GM23248 (cell line): ENCODE measurements at regions not wholly inside any gene's neighbourhood (a gene's known extent, or its start where the extent isn't known, plus 50 kb on each side); places are given as distances from the start of the nearest gene placed in this dataset.
A peak's percentile ranks its signal among the peaks of the same experiment; 100 is the strongest.

ENCODE experiments used
- DNase-seq: peaks from one replicate; pipeline ENCODE4 v3.0.0-alpha.2; 2015
- H2AFZ ChIP-seq: fragments of 200-600 bp; sonication (generic); 2 replicates; pipeline ENCODE4 v1.6.1; 2016; ENCODE audit warnings: antibody characterized with exemption
- H3F3A ChIP-seq: fragments of 200-600 bp; sonication (generic); 2 replicates; pipeline ENCODE4 v1.6.1; 2016; ENCODE audit warnings: mild to moderate bottlenecking, antibody characterized with exemption, mixed run types; ENCODE audit not compliant: insufficient read depth
- H3K27ac ChIP-seq: fragments of 200-600 bp; sonication (generic); 2 replicates; pipeline ENCODE4 v1.5.1; 2016; ENCODE audit warnings: mild to moderate bottlenecking
- H3K27me3 ChIP-seq: fragments of 200-600 bp; sonication (generic); replicated peaks from 2 replicates; pipeline ENCODE4 v1.6.1; 2016; ENCODE audit warnings: mild to moderate bottlenecking; ENCODE audit not compliant: insufficient read depth
- H3K36me3 ChIP-seq: fragments of 200-600 bp; sonication (generic); 2 replicates; pipeline ENCODE4 v1.6.1; 2016; ENCODE audit warnings: low read depth, mild to moderate bottlenecking
- H3K4me1 ChIP-seq: fragments of 200-600 bp; sonication (generic); 2 replicates; pipeline ENCODE4 v1.6.1; 2016; ENCODE audit warnings: mild to moderate bottlenecking; ENCODE audit not compliant: insufficient read depth
- H3K4me2 ChIP-seq: fragments of 200-600 bp; sonication (generic); one replicate; pipeline ENCODE4 v1.6.1; 2016; ENCODE audit warnings: mild to moderate bottlenecking; ENCODE audit not compliant: unreplicated experiment
- H3K4me3 ChIP-seq: fragments of 200-600 bp; sonication (generic); 2 replicates; pipeline ENCODE4 v1.5.1; 2016; ENCODE audit warnings: mild to moderate bottlenecking
- H3K79me2 ChIP-seq: fragments of 200-600 bp; sonication (generic); 2 replicates; pipeline ENCODE4 v1.6.1; 2016; ENCODE audit warnings: mild to moderate bottlenecking; ENCODE audit not compliant: insufficient read depth
- H3K9ac ChIP-seq: fragments of 200-600 bp; sonication (generic); 2 replicates; pipeline ENCODE4 v1.6.1; 2016; ENCODE audit warnings: mild to moderate bottlenecking
- H3K9me2 ChIP-seq: fragments of 200-600 bp; sonication (generic); 2 replicates; pipeline ENCODE4 v1.6.1; 2016; ENCODE audit warnings: mixed run types, mild to moderate bottlenecking, moderate library complexity; ENCODE audit not compliant: insufficient read depth
- H3K9me3 ChIP-seq: fragments of 200-600 bp; sonication (generic); one replicate; pipeline ENCODE4 v1.6.1; 2017; ENCODE audit warnings: low read depth
- H4K20me1 ChIP-seq: fragments of 200-600 bp; sonication (generic); 2 replicates; pipeline ENCODE4 v1.6.0; 2016; ENCODE audit not compliant: insufficient read depth
- EZH2 ChIP-seq: fragments of 200-600 bp; sonication (generic); IDR thresholded peaks from 2 replicates; pipeline ENCODE4 v1.6.1; 2018; ENCODE audit warnings: antibody characterized with exemption, mild to moderate bottlenecking; ENCODE audit not compliant: insufficient read depth, poor library complexity, severe bottlenecking
- EZH2phosphoT487 ChIP-seq: fragments of 200-600 bp; sonication (generic); IDR thresholded peaks from 2 replicates; pipeline ENCODE4 v1.6.1; 2018; ENCODE audit warnings: antibody characterized with exemption, moderate library complexity, mild to moderate bottlenecking, low read depth; ENCODE audit not compliant: insufficient read depth
- WGBS, 2 experiments: methylation state at CpG; one replicate each; pipeline ENCODE4 v1.1.6; 2015 to 2017; ENCODE audit warnings: low lambda C conversion rate in 2 of 2, low coverage in 1 of 2; ENCODE audit errors: missing lambda C conversion rate in 2 of 2; 5-methylcytosine and 5-hydroxymethylcytosine counted together
- in situ Hi-C: fragments of 300-500 bp; cut with MboI; formaldehyde crosslinking; loops from 2 replicates; pipeline ENCODE4 v1.15.0; 2020

GRCh38 chr9:88772575-88772974 is 218.7 kb upstream of the S1PR3 start:
- Histone ChIP-seq H3K4me3 (no peak overlapping the region), H3K27me3 (no peaks in the 10 kb centered on the region), H4K20me1 (no peaks in the 10 kb centered on the region), H3K79me2 (no peaks in the 10 kb centered on the region), H3K4me1 (peaks cover 62% of the 10 kb centered on the region), H3K9me2 (no peaks in the 10 kb centered on the region), H3K4me2 (no peak overlapping the region), H3F3A (peaks cover 38% of the 10 kb centered on the region), H2AFZ (no peak overlapping the region), H3K36me3 (no peaks in the 10 kb centered on the region), H3K27ac (no peak overlapping the region), H3K9me3 (no peaks in the 10 kb centered on the region), H3K9ac (no peak overlapping the region)
- in situ Hi-C loops = no loop called here
- WGBS, 2 experiments = 71 to 78% methylated on average over 3 of the region's 3 CpGs
- TF ChIP-seq EZH2 = no peak
- TF ChIP-seq EZH2phosphoT487 = no peak
- no peak for DNase-seq

DNA sequence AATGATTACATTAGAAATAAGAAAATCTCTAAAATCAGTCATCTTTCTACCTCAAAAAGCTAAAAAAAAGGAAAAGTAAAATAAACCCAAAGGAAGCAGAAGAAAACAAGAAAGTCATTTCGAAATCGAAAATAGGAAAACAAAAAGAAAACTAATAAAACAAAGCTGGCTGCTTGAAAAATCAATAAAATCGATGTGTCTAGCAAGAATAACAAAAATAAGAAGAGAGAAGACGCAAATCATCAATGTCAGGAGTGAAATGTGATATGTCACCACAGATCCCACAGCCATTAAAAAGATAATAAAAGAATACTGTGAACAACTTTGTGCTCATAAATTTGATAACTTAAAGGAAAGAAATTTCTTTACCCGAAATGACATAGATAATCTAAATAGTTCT is 218.1 kb upstream of the S1PR3 start:
- WGBS, 2 experiments = 88 to 89% methylated on average over 5 of the region's 5 CpGs
- H3K79me2 ChIP-seq = no peaks in the 10 kb centered on the region
- H3K27ac ChIP-seq = no peak overlapping the region
- H3K9ac ChIP-seq = no peak overlapping the region
- H3K9me2 ChIP-seq = no peaks in the 10 kb centered on the region
- in situ Hi-C loops = no loop called here
- H3K36me3 ChIP-seq = no peaks in the 10 kb centered on the region
- peak overlapping the region; percentile 1 for H3K4me2 ChIP-seq
- H3K4me3 ChIP-seq = no peak overlapping the region
- TF ChIP-seq EZH2phosphoT487 (no peak), EZH2 (no peak)
- no peaks in the 10 kb centered on the region for H4K20me1 ChIP-seq
- no peaks in the 10 kb centered on the region for H3K9me3 ChIP-seq
- peaks cover 32% of the 10 kb centered on the region for H3F3A ChIP-seq
- no peak for DNase-seq
- H2AFZ ChIP-seq = no peak overlapping the region
- no peaks in the 10 kb centered on the region for H3K27me3 ChIP-seq
- H3K4me1 ChIP-seq = peaks cover 61% of the 10 kb centered on the region

GRCh38 chr9:88773627-88774244 is 217.5 kb upstream of the S1PR3 start:
- Histone ChIP-seq H3K79me2 (no peaks in the 10 kb centered on the region), H3K27ac (peak overlapping the region; percentile 14; the same call in 1 of the 2 replicates), H3F3A (peaks cover 28% of the 10 kb centered on the region), H2AFZ (no peak overlapping the region), H3K36me3 (no peaks in the 10 kb centered on the region), H3K4me2 (peak overlapping the region; percentile 9), H3K4me3 (no peak overlapping the region), H3K9me3 (no peaks in the 10 kb centered on the region), H3K27me3 (no peaks in the 10 kb centered on the region), H4K20me1 (no peaks in the 10 kb centered on the region), H3K9me2 (no peaks in the 10 kb centered on the region), H3K4me1 (peaks cover 58% of the 10 kb centered on the region), H3K9ac (0 out of 2 replicates have a peak overlapping the region, but pooled peaks have one; percentile 2)
- 80 to 82% methylated on average over 4 of the region's 4 CpGs for WGBS, 2 experiments
- DNase-seq = peak; percentile 50
- TF ChIP-seq EZH2 (no peak), EZH2phosphoT487 (no peak)
- in situ Hi-C loops = no loop called here

- no peaks in the 10 kb centered on the region for H3K36me3 ChIP-seq
- no peaks in the 10 kb centered on the region for H4K20me1 ChIP-seq
- peak overlapping the region; percentile 79 for H3K27ac ChIP-seq
- TF ChIP-seq EZH2phosphoT487 (no peak), EZH2 (no peak)
- no peaks in the 10 kb centered on the region for H3K79me2 ChIP-seq
- no peaks in the 10 kb centered on the region for H3K9me3 ChIP-seq
- no peak overlapping the region for H3K4me3 ChIP-seq
- H3K9me2 ChIP-seq = no peaks in the 10 kb centered on the region
- peak; percentile 94 for DNase-seq
- peaks cover 28% of the 10 kb centered on the region for H3F3A ChIP-seq
- H2AFZ ChIP-seq = no peak overlapping the region
- peak overlapping the region; percentile 60 for H3K4me2 ChIP-seq
- 0% methylated on average over 1 of the region's 1 CpG for WGBS, 2 experiments
- H3K9ac ChIP-seq = peak overlapping the region; percentile 29; the same call in 1 of the 2 replicates
- H3K4me1 ChIP-seq = peaks cover 58% of the 10 kb centered on the region
- in situ Hi-C loops = no loop called here
- no peaks in the 10 kb centered on the region for H3K27me3 ChIP-seq
Measured at GRCh38 chr9:88775037-88775471, 216.2 kb upstream of the S1PR3 start.

DNA sequence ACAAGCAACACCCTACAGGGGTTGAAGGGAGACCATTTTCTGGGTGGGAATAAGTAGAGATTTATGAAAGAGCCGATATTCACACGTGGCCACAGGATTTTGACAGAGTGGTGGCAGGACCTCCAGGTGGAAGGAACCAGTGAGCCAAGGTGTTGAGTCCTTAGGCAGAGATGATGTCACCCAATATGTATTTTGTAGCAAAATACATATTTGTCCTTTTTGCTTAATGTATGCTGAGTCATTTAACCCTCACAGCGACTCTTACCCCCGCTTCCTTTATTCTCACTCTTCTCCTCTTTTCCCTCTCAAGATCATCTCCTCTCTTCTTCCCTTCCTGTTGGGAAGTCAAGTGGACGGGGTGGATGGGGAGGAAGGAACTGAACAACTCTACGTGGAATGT is 215.7 kb upstream of the S1PR3 start:
- WGBS, 2 experiments = 94 to 97% methylated on average over 6 of the region's 6 CpGs
- Histone ChIP-seq H3K4me1 (peaks cover 58% of the 10 kb centered on the region), H3K9ac (peak overlapping the region; percentile 29; the same call in 1 of the 2 replicates)

More for the DNA sequence above, 215.7 kb upstream of the S1PR3 start:
- no peaks in the 10 kb centered on the region for H3K9me3 ChIP-seq
- H3F3A ChIP-seq = peaks cover 29% of the 10 kb centered on the region
- peak overlapping the region; percentile 79 for H3K27ac ChIP-seq
- DNase-seq = no peak
- no peaks in the 10 kb centered on the region for H3K9me2 ChIP-seq
- no peaks in the 10 kb centered on the region for H3K27me3 ChIP-seq
- TF ChIP-seq EZH2 (no peak), EZH2phosphoT487 (no peak)
- peak overlapping the region; percentile 60 for H3K4me2 ChIP-seq
- H3K4me3 ChIP-seq = no peak overlapping the region
- H2AFZ ChIP-seq = no peak overlapping the region
- H4K20me1 ChIP-seq = no peaks in the 10 kb centered on the region
- in situ Hi-C loops = no loop called here
- H3K36me3 ChIP-seq = no peaks in the 10 kb centered on the region
- no peaks in the 10 kb centered on the region for H3K79me2 ChIP-seq
